SK-N-SH treated with all-trans-retinoic acid at 6 μM for 48 hours (cell line): ENCODE measurements at regions not wholly inside any gene's neighbourhood (a gene's known extent, or its start where the extent isn't known, plus 50 kb on each side); places are given as distances from the start of the nearest gene placed in this dataset.

Source experiments
- ATAC-seq: fragments of 200-7000 bp; cut with Tn5 transposase; 3 replicates; pipeline ENCODE4 v1.9.1; 2020; ENCODE audit warnings: mild to moderate bottlenecking, moderate library complexity
- ARNTL ChIP-seq: fragments of 450-650 bp; formaldehyde crosslinking; IDR thresholded peaks from 2 replicates; pipeline ENCODE4 v1.5.0; 2020; ENCODE audit warnings: low read depth, mild to moderate bottlenecking, moderate library complexity, borderline replicate concordance
- BACH2 ChIP-seq: fragments of 250-450 bp; sonication (Bioruptor Pico); IDR thresholded peaks from 2 replicates; pipeline ENCODE4 v1.9.0; 2021; ENCODE audit warnings: mild to moderate bottlenecking, borderline replicate concordance
- CREB5 ChIP-seq: fragments of 250-450 bp; sonication (Bioruptor Pico); IDR thresholded peaks from 2 replicates; pipeline ENCODE4 v1.5.1; 2020; ENCODE audit warnings: low read depth, mild to moderate bottlenecking, moderate library complexity
- CSDC2 ChIP-seq: fragments of 250-450 bp; sonication (Bioruptor Pico); IDR thresholded peaks from 2 replicates; pipeline ENCODE4 v1.5.0; 2020; ENCODE audit warnings: mild to moderate bottlenecking, moderate library complexity
- CSRNP3 ChIP-seq: fragments of 250-450 bp; sonication (Bioruptor Pico); IDR thresholded peaks from 2 replicates; pipeline ENCODE4 v1.5.1; 2021; ENCODE audit warnings: mild to moderate bottlenecking, moderate library complexity
- ESRRG ChIP-seq: fragments of 250-450 bp; sonication (Bioruptor Pico); IDR thresholded peaks from 2 replicates; pipeline ENCODE4 v1.6.1; 2021; ENCODE audit warnings: mild to moderate bottlenecking
- GLIS3 ChIP-seq: fragments of 250-450 bp; sonication (Bioruptor Pico); IDR thresholded peaks from 2 replicates; pipeline ENCODE4 v1.5.0; 2020; ENCODE audit warnings: mild to moderate bottlenecking, moderate library complexity
- ISL1 ChIP-seq: fragments of 250-450 bp; sonication (Bioruptor Pico); IDR thresholded peaks from 2 replicates; pipeline ENCODE4 v2.1.2; 2022; ENCODE audit warnings: mild to moderate bottlenecking, moderate library complexity
- OSR1 ChIP-seq: fragments of 250-450 bp; sonication (Bioruptor Pico); IDR thresholded peaks from 2 replicates; pipeline ENCODE4 v1.8.0; 2022; ENCODE audit warnings: moderate library complexity, mild to moderate bottlenecking, inconsistent platforms
- PATZ1 ChIP-seq: fragments of 250-450 bp; sonication (Bioruptor Pico); IDR thresholded peaks from 2 replicates; pipeline ENCODE4 v1.8.0; 2020; ENCODE audit warnings: mild to moderate bottlenecking, moderate library complexity, borderline replicate concordance
- POU6F1 ChIP-seq: fragments of 250-450 bp; sonication (Bioruptor Pico); IDR thresholded peaks from 2 replicates; pipeline ENCODE4 v1.8.0; 2021; ENCODE audit warnings: low read depth, mild to moderate bottlenecking, moderate library complexity, borderline replicate concordance
- PPARA ChIP-seq: fragments of 250-450 bp; sonication (Bioruptor Pico); IDR thresholded peaks from 2 replicates; pipeline ENCODE4 v1.5.0; 2020; ENCODE audit warnings: mild to moderate bottlenecking, borderline replicate concordance
- RARB ChIP-seq: fragments of 250-450 bp; sonication (Bioruptor Pico); IDR thresholded peaks from 2 replicates; pipeline ENCODE4 v1.8.0; 2021; ENCODE audit warnings: mild to moderate bottlenecking, moderate library complexity
- SNAI2 ChIP-seq: fragments of 250-450 bp; sonication (Bioruptor Pico); IDR thresholded peaks from 2 replicates; pipeline ENCODE4 v1.5.0; 2020; ENCODE audit warnings: mild to moderate bottlenecking, moderate library complexity
- TCF4 ChIP-seq: fragments of 250-450 bp; sonication (Bioruptor Pico); IDR thresholded peaks from 2 replicates; pipeline ENCODE4 v1.8.0; 2021; ENCODE audit warnings: mild to moderate bottlenecking, moderate library complexity, borderline replicate concordance
- TOX ChIP-seq: fragments of 250-450 bp; sonication (Bioruptor Pico); IDR thresholded peaks from 2 replicates; pipeline ENCODE4 v1.8.0; 2021; ENCODE audit warnings: mild to moderate bottlenecking, moderate library complexity, borderline replicate concordance
- TSHZ2 ChIP-seq: fragments of 250-450 bp; sonication (Bioruptor Pico); IDR thresholded peaks from 2 replicates; pipeline ENCODE4 v1.5.0; 2020; ENCODE audit warnings: mild to moderate bottlenecking, moderate library complexity
- ZC3H10 ChIP-seq: fragments of 250-450 bp; sonication (Bioruptor Pico); IDR thresholded peaks from 2 replicates; pipeline ENCODE4 v1.5.1; 2021; ENCODE audit warnings: mild to moderate bottlenecking, moderate library complexity
- ZFP3 ChIP-seq: fragments of 250-450 bp; sonication (Bioruptor Pico); IDR thresholded peaks from 2 replicates; pipeline ENCODE4 v1.5.0; 2020; ENCODE audit warnings: mild to moderate bottlenecking, moderate library complexity
- ZFP30 ChIP-seq: fragments of 450-650 bp; formaldehyde crosslinking; IDR thresholded peaks from 2 replicates; pipeline ENCODE4 v1.5.0; 2022; ENCODE audit warnings: mild to moderate bottlenecking, moderate library complexity
- ZNF565 ChIP-seq: fragments of 450-650 bp; formaldehyde crosslinking; conservative IDR thresholded peaks from 2 replicates; pipeline ENCODE4 v1.5.0; 2020; ENCODE audit warnings: low read depth, mild to moderate bottlenecking, moderate library complexity
- ZNF70 ChIP-seq: fragments of 450-650 bp; formaldehyde crosslinking; IDR thresholded peaks from 2 replicates; pipeline ENCODE4 v1.5.0; 2020; ENCODE audit warnings: mild to moderate bottlenecking, moderate library complexity

- ATAC-seq = no peak
- TF ChIP-seq ZNF565 (CRISPR knock-in tag) = no peak
- no peak for TF ChIP-seq ZFP30 (CRISPR knock-in tag)
- no peak for TF ChIP-seq SNAI2 (CRISPR knock-in tag)
- no peak for TF ChIP-seq ZNF70 (CRISPR knock-in tag)
- no peak for TF ChIP-seq CREB5 (CRISPR knock-in tag)
- no peak for TF ChIP-seq RARB
- TF ChIP-seq BACH2 (CRISPR knock-in tag) = no peak
- TF ChIP-seq PPARA (CRISPR knock-in tag) = no peak
- no peak for TF ChIP-seq POU6F1 (CRISPR knock-in tag)
- TF ChIP-seq ARNTL = no peak
- TF ChIP-seq TOX (CRISPR knock-in tag) = no peak
- no peak for TF ChIP-seq ZFP3 (CRISPR knock-in tag)
Measured at GRCh38 chr5:92822183-92822582, 758.8 kb downstream of the NR2F1-AS1 start.

- TF ChIP-seq TSHZ2 (CRISPR knock-in tag) (no peak), CSDC2 (CRISPR knock-in tag) (no peak), SNAI2 (CRISPR knock-in tag) (no peak), ARNTL (no peak), BACH2 (CRISPR knock-in tag) (no peak), ZC3H10 (CRISPR knock-in tag) (no peak), ZFP3 (CRISPR knock-in tag) (no peak), ESRRG (CRISPR knock-in tag) (no peak), TCF4 (CRISPR knock-in tag) (no peak), CSRNP3 (CRISPR knock-in tag) (no peak), OSR1 (no peak), POU6F1 (CRISPR knock-in tag) (no peak), ISL1 (CRISPR knock-in tag) (no peak), RARB (no peak), ZFP30 (CRISPR knock-in tag) (no peak), ZNF70 (CRISPR knock-in tag) (no peak), GLIS3 (CRISPR knock-in tag) (no peak), PATZ1 (CRISPR knock-in tag) (no peak), TOX (CRISPR knock-in tag) (no peak), PPARA (CRISPR knock-in tag) (no peak)
Measured at GRCh38 chr5:92809855-92810465, 771.1 kb downstream of the NR2F1-AS1 start.

More at GRCh38 chr5:92809855-92810465, 771.1 kb downstream of the NR2F1-AS1 start:
- ATAC-seq = no peak
